GM04503 (cell line): ENCODE measurements at regions not wholly inside any gene's neighbourhood (a gene's known extent, or its start where the extent isn't known, plus 50 kb on each side); places are given as distances from the start of the nearest gene placed in this dataset.
"Not testable (repeated sequence)": the region's sequence is repeated elsewhere in the genome, so short reads cannot be mapped to it uniquely, and the experiment has no call there.

Source experiments
- DNase-seq: peaks from one replicate; pipeline ENCODE4 v3.0.0-alpha.2; 2012; ENCODE audit warnings: low read depth

GRCh38 chr4:26213317-26213716 lies 107.5 kb upstream of the RBPJ start:
- no peak for DNase-seq

- no peak for DNase-seq
Observed at GRCh38 chr4:26214994-26215393, 105.8 kb upstream of the RBPJ start.

- DNase-seq = no peak
Observed at GRCh38 chr4:26215725-26216124, 105.1 kb upstream of the RBPJ start.

GRCh38 chr4:26217481-26217880 lies 103.3 kb upstream of the RBPJ start:
- no peak for DNase-seq

- DNase-seq = no peak
Observed at GRCh38 chr4:26217961-26218676, 102.7 kb upstream of the RBPJ start.

- no peak for DNase-seq
Observed at GRCh38 chr4:26218677-26219605, 101.9 kb upstream of the RBPJ start.

- no peak for DNase-seq
Observed at GRCh38 chr4:26220696-26221095, 100.1 kb upstream of the RBPJ start.

GRCh38 chr4:26223155-26223554 lies 97.7 kb upstream of the RBPJ start:
- no peak for DNase-seq

- no peak for DNase-seq
Observed at GRCh38 chr4:26226629-26227376, 94.0 kb upstream of the RBPJ start.

- DNase-seq = no peak
Observed at GRCh38 chr4:26227601-26228229, 93.1 kb upstream of the RBPJ start.

- DNase-seq = no peak
Observed at GRCh38 chr4:26228883-26229282, 91.9 kb upstream of the RBPJ start.

- no peak for DNase-seq
Observed at GRCh38 chr4:26229974-26230373, 90.8 kb upstream of the RBPJ start.

- no peak for DNase-seq
Observed at GRCh38 chr4:26233350-26233749, 87.5 kb upstream of the RBPJ start.

GRCh38 chr4:26235500-26235899 lies 85.3 kb upstream of the RBPJ start:
- peak; percentile 61 for DNase-seq

GRCh38 chr4:26237916-26238315 lies 82.9 kb upstream of the RBPJ start:
- no peak for DNase-seq

GRCh38 chr4:26238426-26238777 lies 82.4 kb upstream of the RBPJ start:
- no peak for DNase-seq

GRCh38 chr4:26238778-26239679 lies 81.8 kb upstream of the RBPJ start:
- peak; percentile 38 for DNase-seq

GRCh38 chr4:26239801-26240200 lies 81.0 kb upstream of the RBPJ start:
- DNase-seq = no peak

GRCh38 chr4:26241179-26241578 lies 79.6 kb upstream of the RBPJ start:
- DNase-seq = no peak

- DNase-seq = no peak
Observed at GRCh38 chr4:26242451-26242850, 78.4 kb upstream of the RBPJ start.

- DNase-seq = not testable (repeated sequence)
Observed at GRCh38 chr4:26244138-26244537, 76.7 kb upstream of the RBPJ start.
